HG03439 (cell line): ENCODE measurements at regions not wholly inside any gene's neighbourhood (a gene's known extent, or its start where the extent isn't known, plus 50 kb on each side); places are given as distances from the start of the nearest gene placed in this dataset.
"Not testable (repeated sequence)": the region's sequence is repeated elsewhere in the genome, so short reads cannot be mapped to it uniquely, and the experiment has no call there.

Source experiments
- ATAC-seq: cut with Tn5 transposase; IDR thresholded peaks from one replicate; pipeline ENCODE4 v1.9.1; 2021; ENCODE audit warnings: mild to moderate bottlenecking, moderate library complexity; ENCODE audit not compliant: unreplicated experiment

GRCh38 chr1:101185421-101185820 lies 51.4 kb upstream of the S1PR1 start:
- ATAC-seq: no peak

GRCh38 chr1:101183388-101183699 lies 53.5 kb upstream of the S1PR1 start:
- ATAC-seq: no peak

GRCh38 chr1:101182627-101183387 lies 54.0 kb upstream of the S1PR1 start:
- ATAC-seq: no peak

- no peak for ATAC-seq
These were observed 54.9 kb upstream of the S1PR1 start for GRCh38 chr1:101181930-101182329.

- ATAC-seq: peak; percentile 95
These were observed 57.9 kb upstream of the S1PR1 start for GRCh38 chr1:101178688-101179491.

GRCh38 chr1:101178341-101178687 lies 58.5 kb upstream of the S1PR1 start:
- ATAC-seq: no peak

GRCh38 chr1:101175886-101176285 lies 60.9 kb upstream of the S1PR1 start:
- ATAC-seq: no peak

GRCh38 chr1:101175466-101175865 lies 61.4 kb upstream of the S1PR1 start:
- no peak for ATAC-seq

GRCh38 chr1:101174722-101175121 lies 62.1 kb upstream of the S1PR1 start:
- ATAC-seq: no peak

GRCh38 chr1:101174298-101174697 lies 62.5 kb upstream of the S1PR1 start:
- ATAC-seq: not testable (repeated sequence)

GRCh38 chr1:101170506-101171050 lies 66.2 kb upstream of the S1PR1 start:
- ATAC-seq: no peak

GRCh38 chr1:101167891-101168290 lies 68.9 kb upstream of the S1PR1 start:
- peak; percentile 56 for ATAC-seq

GRCh38 chr1:101166583-101167120 lies 70.2 kb upstream of the S1PR1 start:
- ATAC-seq: no peak

- ATAC-seq: no peak
These were observed 70.9 kb upstream of the S1PR1 start for GRCh38 chr1:101165954-101166353.

- no peak for ATAC-seq
These were observed 71.3 kb upstream of the S1PR1 start for GRCh38 chr1:101165532-101165931.

GRCh38 chr1:101164776-101165175 lies 72.0 kb upstream of the S1PR1 start:
- no peak for ATAC-seq

GRCh38 chr1:101162736-101163735 lies 73.8 kb upstream of the S1PR1 start:
- ATAC-seq: no peak

- ATAC-seq: no peak
These were observed 74.5 kb upstream of the S1PR1 start for GRCh38 chr1:101162300-101162699.

- no peak for ATAC-seq
These were observed 75.2 kb upstream of the S1PR1 start for GRCh38 chr1:101161619-101162018.

GRCh38 chr1:101158424-101158823 lies 78.4 kb upstream of the S1PR1 start:
- ATAC-seq: no peak

GRCh38 chr1:101154547-101154946 lies 82.3 kb upstream of the S1PR1 start:
- no peak for ATAC-seq
